ENCODE measurements at regions not wholly inside any gene's neighbourhood (a gene's known extent, or its start where the extent isn't known, plus 50 kb on each side); places are given as distances from the start of the nearest gene placed in this dataset.
"Not testable (repeated sequence)": the region's sequence is repeated elsewhere in the genome, so short reads cannot be mapped to it uniquely, and the experiment has no call there.

DNA sequence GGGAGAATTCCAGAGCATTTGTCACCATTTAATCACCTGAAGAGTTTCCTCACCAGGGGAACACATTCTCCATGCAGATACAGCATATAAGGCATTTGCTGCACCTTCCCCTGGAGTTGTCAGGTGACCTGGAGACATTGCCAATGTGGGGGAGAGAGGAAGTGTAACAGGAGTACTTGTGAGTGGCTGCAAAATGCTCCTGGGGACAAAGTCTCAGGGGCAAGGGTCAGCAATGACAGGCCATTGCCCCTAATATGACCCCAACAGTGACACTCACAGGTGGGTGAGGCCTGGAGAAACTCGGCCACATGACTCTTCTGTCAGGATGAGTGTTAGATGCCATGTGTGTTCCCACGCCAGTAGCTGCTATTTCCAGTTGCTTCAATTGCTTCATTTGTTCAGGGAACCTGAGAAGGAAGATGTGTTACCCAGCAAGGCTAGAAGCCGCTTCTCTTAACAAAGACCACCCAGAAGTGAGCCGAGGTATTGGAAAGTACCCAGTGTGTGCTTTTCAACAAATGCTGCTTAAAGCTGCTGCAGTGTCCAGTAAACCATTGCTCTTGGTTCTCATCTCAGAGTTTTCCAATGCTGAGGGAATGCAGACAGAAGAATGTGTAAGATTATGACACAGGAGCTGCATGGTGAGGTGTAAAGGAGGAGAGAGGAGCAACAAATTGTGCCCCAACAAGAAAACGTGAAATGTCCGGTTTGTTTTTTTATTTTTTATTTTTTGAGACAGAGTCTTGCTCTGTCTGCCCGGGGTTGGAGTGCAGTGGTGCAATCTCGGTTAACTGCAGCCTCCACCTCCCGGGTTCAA lies 128.2 kb upstream of the SLC44A1 start:
- no peak for DNase-seq

GRCh38 chr9:105117234-105117633 lies 127.2 kb upstream of the SLC44A1 start:
- no peak for DNase-seq

DNA sequence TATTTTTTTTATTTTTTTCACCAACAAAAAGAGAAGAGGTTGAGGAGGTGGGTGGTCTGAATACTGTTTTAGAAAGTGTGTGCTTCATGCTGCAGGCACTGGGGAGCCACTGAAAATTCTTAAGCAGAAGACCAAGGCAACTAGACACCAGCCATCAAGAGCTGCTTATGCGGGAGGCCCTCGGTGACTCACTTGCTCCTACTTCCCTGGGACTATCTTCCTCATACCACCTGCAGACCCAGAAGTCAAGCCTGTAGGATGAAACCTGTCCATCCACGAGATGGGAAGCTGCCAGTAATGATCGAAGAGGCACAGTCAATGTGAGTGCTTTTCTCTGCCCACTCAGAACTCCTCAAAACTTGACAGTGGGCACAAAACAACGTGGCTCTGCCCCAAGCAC lies 125.8 kb upstream of the SLC44A1 start:
- DNase-seq: no peak

DNA sequence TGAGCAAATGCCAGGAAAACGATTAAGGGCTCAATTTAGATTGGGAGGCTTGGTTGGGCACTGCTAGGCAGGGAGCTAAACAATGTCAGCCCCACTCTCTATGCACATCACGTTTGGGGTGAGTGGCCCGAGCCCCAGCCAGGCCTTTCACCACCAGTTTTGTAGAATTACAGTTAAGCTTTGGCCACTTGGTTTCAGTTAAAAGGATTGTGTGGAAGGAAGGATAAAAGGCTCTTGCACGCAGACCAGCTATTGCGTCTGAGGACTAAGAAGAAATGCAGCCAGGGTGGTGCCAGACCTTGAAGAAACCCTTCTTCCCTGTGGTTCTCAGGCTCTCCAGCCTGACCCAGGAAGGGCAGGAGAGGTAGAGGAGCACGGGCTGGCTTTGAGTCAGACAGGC lies 125.3 kb upstream of the SLC44A1 start:
- no peak for DNase-seq

DNA sequence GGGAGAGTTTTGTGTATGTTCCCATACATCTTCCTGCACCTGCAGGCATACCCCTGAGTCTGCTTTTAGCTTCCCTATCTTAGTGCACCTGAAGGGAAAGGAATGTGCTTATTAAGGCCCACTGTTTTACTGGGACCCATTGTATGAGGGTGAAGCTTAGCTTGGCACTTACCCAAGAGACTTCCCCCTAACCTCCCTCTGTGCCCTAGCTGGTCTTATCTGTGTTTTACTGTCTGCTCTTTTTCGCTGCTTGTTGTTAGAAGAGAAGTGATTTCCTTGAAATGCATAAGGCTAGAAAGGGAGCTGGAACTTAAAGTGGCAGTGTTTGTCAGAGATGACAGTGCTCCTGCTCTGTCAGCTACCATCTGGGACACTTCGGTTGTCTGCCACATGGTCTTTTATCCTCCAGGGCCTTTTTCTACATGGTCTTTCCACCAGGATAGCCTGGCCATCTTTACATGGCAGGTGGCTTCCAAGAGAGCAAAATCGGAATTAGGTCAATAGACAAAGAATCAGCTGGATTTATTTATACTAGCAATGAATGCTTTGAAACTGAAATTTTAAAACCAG lies 122.5 kb upstream of the SLC44A1 start:
- no peak for DNase-seq

GRCh38 chr9:105124598-105124997 lies 119.9 kb upstream of the SLC44A1 start:
- DNase-seq: not testable (repeated sequence)

DNA sequence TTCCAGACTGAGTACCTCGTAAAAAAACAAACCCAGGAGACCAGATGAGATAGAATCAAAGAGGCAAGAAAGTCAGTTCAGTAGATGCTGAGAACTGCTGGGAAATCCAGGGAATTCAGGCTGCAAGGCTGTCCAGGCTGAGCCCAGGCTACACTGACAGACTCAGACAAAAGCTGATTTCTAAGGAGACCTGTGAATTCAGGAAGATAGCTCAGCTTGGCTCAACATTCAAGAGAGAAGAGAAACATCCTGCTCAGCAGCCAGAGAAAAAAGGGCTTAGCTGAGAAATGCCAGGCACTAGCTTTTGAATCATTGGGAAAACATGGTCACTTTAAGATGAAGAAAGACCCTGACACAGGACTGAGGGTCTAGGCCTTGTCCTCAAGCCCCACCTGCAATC lies 118.2 kb upstream of the SLC44A1 start:
- no peak for DNase-seq

DNA sequence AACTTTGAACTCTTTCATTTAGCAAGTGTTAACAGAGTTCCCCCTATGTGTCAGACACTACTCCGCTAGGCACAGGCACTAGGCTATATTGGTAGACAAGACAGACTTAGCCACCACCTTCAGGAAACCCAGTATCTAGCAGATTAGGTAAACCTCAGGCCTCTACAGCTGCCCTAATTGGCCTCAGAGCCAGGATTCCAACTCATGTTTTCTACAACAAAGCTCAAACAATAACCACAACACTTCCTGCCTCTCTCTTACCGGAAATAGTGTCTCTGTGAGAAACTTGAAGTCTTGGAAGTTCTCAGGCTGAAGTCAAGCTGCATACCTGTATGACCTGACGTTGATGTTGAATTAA lies 116.6 kb upstream of the SLC44A1 start:
- peak; percentile 35 to 44 for DNase-seq

GRCh38 chr9:105128908-105129600 lies 115.4 kb upstream of the SLC44A1 start:
- DNase-seq: no peak

- no peak for DNase-seq
Measured at GRCh38 chr9:105129731-105130130, 114.7 kb upstream of the SLC44A1 start.

GRCh38 chr9:105131981-105132380 lies 112.5 kb upstream of the SLC44A1 start:
- DNase-seq: no peak

GRCh38 chr9:105132606-105133005 lies 111.8 kb upstream of the SLC44A1 start:
- no peak for DNase-seq

- DNase-seq: no peak
Measured at GRCh38 chr9:105138306-105138801, 106.1 kb upstream of the SLC44A1 start.

DNA sequence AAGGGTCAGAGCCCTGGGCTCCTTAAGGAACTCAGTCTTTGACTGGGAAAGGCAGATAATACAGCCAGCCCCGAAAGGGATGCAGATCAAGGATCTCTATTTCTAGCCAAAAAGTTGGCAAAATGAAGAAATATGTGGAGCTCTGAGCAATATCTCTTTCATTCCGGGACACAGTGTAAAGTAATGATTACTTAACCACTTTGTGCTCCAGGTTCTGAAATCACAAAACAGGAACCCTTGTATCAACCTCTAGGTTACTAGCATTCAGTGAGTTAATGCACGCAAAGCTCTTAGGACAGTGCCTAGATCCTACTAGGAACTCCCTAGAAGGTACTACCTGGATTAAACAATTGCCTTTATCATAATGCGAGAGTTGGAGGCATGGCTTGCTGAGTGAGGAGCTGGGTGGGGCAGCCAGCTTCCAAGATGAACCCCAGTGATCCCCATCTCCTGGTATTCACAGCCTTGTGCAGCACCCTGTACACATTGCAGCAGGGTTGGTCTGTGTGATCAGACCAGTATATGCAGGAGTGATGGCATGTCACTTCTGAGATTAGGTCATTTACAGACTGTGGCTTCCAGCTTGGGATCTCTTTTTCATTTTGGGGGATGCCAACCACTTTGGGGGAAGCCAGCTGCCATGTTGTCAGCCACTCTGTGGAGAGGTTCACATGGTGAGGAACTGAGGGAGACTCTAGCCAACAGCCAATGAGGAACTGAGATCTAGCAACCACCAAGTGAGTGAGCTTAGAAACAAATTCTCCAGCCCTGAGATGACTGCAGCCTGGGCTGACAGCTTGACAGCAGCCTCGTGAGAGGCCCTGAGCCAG lies 103.1 kb upstream of the SLC44A1 start:
- DNase-seq: no peak

DNA sequence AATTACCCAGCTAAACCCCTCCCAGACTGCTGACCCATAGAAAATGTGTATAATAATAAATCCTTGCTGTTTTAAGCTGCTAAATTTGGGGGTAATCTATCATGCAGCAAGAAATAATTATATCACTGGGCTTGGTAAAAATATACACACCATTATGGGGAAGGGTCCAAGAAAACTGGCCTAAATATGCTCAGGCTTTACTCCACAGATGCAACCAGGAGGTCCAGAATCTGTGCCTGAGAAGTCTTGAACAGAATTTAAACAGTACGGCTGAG lies 102.5 kb upstream of the SLC44A1 start:
- no peak for DNase-seq

DNA sequence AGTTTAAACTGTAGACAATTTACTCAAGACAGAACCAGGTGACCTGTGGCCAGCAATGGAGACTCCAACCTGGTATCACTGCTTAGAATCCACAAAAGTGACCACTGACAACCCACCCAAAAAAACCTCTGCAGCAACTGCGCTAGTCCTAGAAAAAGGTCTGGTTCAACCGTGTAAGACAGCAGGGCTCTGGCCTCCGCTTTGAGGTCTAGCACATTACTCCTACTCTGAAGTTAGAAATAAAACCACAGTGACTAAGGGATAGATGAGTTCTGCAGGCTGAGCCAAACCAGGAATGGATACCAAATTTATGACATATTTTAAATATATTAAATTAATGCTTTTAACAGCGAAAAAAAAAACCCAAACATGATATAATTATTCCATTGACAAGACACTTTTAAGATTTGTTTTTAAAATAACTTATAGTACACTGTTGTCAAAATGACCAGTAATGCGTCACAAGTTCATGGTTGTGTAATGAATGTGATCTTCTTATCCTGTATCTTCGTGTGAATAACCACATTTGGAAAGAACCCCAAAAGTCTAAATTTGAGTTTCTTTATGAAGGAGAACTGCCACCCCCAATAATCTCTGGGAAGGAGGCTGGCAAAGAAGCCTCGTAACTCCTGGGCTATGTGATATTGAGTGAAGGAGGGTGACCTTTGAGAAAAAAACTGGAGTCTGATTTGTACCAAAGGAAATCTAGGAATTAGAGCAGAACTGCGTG lies 101.9 kb upstream of the SLC44A1 start:
- DNase-seq: no peak

DNA sequence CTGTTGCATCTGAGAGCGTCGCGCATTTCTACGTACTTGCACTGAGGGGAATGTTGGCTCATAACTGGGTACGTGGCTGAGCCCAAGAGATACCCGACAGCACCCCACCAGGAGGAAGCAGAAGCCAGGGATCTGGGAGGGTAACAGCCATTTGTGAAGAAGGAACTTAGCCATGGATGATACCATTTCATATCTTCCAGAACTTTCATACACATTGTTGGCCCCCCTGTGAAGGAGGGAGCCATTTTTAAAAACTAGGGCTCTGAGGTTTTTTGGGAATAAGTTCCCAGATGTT lies 101.4 kb upstream of the SLC44A1 start:
- no peak for DNase-seq

DNA sequence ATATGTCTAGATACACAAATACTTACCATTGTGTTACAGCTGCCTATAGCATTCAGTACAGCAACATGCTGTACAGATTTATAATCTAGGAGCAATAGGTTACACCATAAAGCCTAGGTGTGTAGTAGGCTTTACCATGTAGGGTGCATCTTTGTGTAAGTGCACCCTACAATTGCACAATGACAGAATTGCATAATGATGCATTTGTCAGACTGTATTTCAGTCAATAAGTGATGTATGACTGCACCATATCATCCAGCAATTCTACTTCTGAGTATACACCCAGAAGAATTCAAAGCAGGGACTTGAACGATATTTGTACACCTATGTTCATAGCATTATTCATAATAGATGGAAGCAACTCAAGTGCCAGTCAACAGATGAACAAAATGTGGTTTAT lies 100.4 kb upstream of the SLC44A1 start:
- no peak for DNase-seq

- no peak for DNase-seq
Measured at GRCh38 chr9:105144841-105145240, 99.6 kb upstream of the SLC44A1 start.

- DNase-seq: no peak
Measured at GRCh38 chr9:105146677-105147076, 97.8 kb upstream of the SLC44A1 start.

DNA sequence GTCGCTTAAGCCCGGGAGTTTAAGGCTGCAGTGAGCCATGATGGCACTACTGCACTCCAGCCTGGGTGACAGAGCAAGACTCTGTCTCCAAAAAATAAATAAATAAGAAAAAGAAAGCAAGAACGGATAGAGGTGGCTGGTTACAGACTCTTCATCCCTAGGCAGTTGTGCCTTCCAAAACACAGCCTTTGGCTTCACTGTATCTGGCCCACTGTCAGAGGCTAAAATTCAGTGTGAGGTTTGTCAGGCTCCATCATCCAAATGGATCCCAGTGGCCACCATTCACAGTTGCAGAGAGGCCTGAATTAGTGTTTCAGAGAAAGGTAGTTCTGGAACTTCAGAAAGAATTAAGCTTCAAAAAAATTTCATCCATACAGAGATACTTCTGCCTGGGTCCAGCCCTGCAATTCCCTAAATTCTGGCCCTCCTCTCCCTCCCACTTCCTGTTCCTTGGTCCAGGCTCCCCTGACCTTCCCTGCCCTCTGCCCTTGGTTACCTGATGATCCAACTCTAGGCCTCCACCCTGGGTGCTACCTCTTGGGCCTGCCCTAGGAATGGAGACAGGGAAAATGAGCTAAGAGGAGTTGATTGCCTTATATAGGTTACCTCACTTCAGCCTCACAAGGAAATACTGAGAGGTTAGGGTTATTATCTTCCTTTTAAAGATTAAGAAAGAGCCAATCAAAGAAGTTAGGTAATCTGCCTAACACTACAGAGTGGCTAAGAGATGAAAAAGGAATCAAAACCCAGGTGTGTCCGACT lies 97.2 kb upstream of the SLC44A1 start:
- DNase-seq: no peak

DNA sequence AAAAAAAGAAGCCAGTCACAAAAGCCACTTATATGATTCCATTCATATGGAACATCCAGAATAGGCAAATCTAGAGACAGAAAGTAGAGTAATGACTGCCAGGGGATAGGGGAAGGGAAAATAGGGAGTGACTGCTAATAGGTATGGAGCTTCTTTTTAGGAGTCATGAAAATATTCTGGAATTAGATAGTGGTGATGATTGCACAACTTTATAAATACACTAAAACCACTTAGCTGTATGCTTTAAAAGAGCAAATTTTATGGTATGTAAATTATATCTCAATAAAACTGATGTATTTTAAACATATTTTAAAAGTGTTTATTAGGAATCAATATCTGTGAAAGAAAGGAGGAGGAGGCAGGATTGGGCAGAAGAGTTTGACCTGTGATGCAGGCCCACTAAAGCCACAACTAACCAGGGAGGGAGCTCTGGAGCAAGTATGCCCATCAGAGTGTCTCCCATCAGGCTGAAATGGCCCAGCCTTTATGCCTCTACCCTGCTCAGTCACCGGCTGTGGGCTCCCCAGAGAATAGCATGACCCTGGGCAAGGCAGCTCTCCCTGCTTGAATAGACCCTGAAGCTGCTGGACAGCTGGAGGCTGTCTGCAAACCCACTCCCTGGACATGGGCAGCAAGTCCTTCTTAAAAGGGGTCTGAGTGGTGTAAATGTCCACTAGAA lies 96.0 kb upstream of the SLC44A1 start:
- no peak for DNase-seq

Measured in activated CD4-positive, alpha-beta T cell treated with anti-CD3 and anti-CD28 coated beads, Interleukin-2, amount 50 U/mL, for 4 hours (primary cell).